Thoracic aorta (tissue), 2 donors: ENCODE measurements at regions not wholly inside any gene's neighbourhood (a gene's known extent, or its start where the extent isn't known, plus 50 kb on each side); places are given as distances from the start of the nearest gene placed in this dataset.

Source experiments
- ATAC-seq: fragments of 150-250 bp; one replicate; pipeline ENCODE4 v1.8.0; 2017; ENCODE audit warnings: low read depth; ENCODE audit not compliant: insufficient number of reproducible peaks, low FRiP score
- DNase-seq: peaks from one replicate; pipeline ENCODE4 v3.0.0-alpha.2; 2020; ENCODE audit warnings: low spot score
- H3K27ac ChIP-seq, 2 donors: fragments of 200-600 bp; sonication (generic); 1 replicate in 1 of 2; 2 replicates in 1 of 2; pipeline ENCODE4 v1.5.1; 2016; ENCODE audit warnings: mild to moderate bottlenecking in 2 of 2, moderate library complexity in 2 of 2
- H3K27me3 ChIP-seq: fragments of 200-600 bp; sonication (generic); replicated peaks from 2 replicates; pipeline ENCODE4 v1.6.0; 2016; ENCODE audit warnings: mild to moderate bottlenecking; ENCODE audit not compliant: insufficient read depth
- H3K36me3 ChIP-seq: fragments of 200-600 bp; sonication (generic); one replicate; pipeline ENCODE4 v1.5.1; 2016
- H3K4me1 ChIP-seq, 2 donors: fragments of 200-600 bp; sonication (generic); 1 replicate in 1 of 2; 2 replicates in 1 of 2; pipeline versions ENCODE4 v1.5.1 to v1.6.0; 2016; ENCODE audit warnings: low read depth in 2 of 2, mild to moderate bottlenecking in 1 of 2; ENCODE audit not compliant: control insufficient read depth in 1 of 2
- H3K4me3 ChIP-seq: fragments of 200-600 bp; sonication (generic); 2 replicates; pipeline ENCODE4 v1.5.1; 2016; ENCODE audit warnings: mild to moderate bottlenecking
- H3K9me3 ChIP-seq: fragments of 200-600 bp; sonication (generic); 2 replicates; pipeline ENCODE4 v1.5.1; 2016
- CTCF ChIP-seq: fragments of 200-600 bp; sonication (generic); IDR thresholded peaks from one replicate; pipeline ENCODE4 v1.5.1; 2019; ENCODE audit warnings: antibody characterized with exemption

DNA sequence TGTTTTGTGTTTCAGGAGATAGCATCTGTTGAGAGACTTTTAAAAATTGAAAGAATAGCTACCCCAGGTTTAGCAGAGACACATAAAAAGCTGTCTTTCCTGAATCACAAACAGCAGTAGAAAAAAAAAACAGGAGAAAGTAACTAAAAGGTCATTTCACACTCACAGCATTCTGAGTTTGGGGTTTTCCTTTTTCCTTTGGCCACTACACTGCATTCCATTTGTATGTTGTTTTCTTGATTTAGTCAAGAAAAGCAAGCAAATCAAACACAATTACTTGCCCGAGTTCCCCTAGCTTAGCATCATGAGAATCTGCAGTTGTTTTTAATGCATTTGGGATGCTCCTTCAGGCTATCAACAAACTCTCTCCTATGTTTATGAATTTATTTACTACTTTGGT is 161.0 kb downstream of the KCTD12 start:
- no peak overlapping the region for H3K27ac ChIP-seq
- no peak for ATAC-seq

GRCh38 chr13:76724421-76724820 is 161.8 kb downstream of the KCTD12 start:
- Histone ChIP-seq H3K27ac (no peak overlapping the region), H3K27me3 (no peaks in the 10 kb centered on the region), H3K4me1 (peaks cover 13 to 36% of the 10 kb centered on the region in 2 donors), H3K4me3 (no peak overlapping the region), H3K9me3 (no peaks in the 10 kb centered on the region), H3K36me3 (no peaks in the 10 kb centered on the region)
- no peak for DNase-seq
- ATAC-seq, result no peak
- no peak for TF ChIP-seq CTCF

More for the DNA sequence above, 161.0 kb downstream of the KCTD12 start:
- H3K9me3 ChIP-seq, result no peaks in the 10 kb centered on the region
- no peak overlapping the region for H3K4me3 ChIP-seq
- peaks cover 13 to 36% of the 10 kb centered on the region in 2 donors for H3K4me1 ChIP-seq
- DNase-seq, result no peak
- TF ChIP-seq CTCF, result no peak
- H3K27me3 ChIP-seq, result no peaks in the 10 kb centered on the region
- no peaks in the 10 kb centered on the region for H3K36me3 ChIP-seq

- TF ChIP-seq CTCF, result no peak
- H3K4me3 ChIP-seq, result no peak overlapping the region
- peak overlapping the region in 1 of 2 donors; percentile 44 for H3K27ac ChIP-seq
- ATAC-seq (no peak), DNase-seq (no peak)
- H3K4me1 ChIP-seq, result peaks cover 13 to 36% of the 10 kb centered on the region in 2 donors
- H3K36me3 ChIP-seq, result no peaks in the 10 kb centered on the region
- H3K9me3 ChIP-seq, result no peaks in the 10 kb centered on the region
- H3K27me3 ChIP-seq, result no peaks in the 10 kb centered on the region
Measured at GRCh38 chr13:76723551-76724232, 162.5 kb downstream of the KCTD12 start.

DNA sequence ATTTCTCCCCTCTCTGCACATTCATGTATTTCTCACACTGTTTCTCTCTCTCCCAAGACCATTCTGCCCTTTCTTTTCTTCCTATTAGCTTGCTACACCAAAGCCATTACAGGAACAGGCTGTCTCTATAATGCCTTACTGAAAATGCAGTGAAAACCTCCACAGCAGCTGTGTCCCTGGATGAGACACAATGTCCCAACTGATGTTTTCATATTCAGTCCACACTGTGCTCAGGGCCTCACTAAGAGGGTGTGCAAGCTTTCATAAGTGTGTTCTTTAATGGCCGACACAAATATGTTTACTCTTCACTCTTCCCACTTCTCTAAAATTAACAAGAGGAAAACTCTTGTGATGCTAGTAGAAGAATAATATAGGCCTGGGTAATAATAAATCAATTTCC is 163.4 kb downstream of the KCTD12 start:
- no peaks in the 10 kb centered on the region for H3K36me3 ChIP-seq
- H3K9me3 ChIP-seq, result no peaks in the 10 kb centered on the region
- TF ChIP-seq CTCF, result no peak
- DNase-seq (no peak), ATAC-seq (no peak)
- H3K4me3 ChIP-seq, result no peak overlapping the region
- H3K4me1 ChIP-seq, result peaks cover 13 to 36% of the 10 kb centered on the region in 2 donors
- no peaks in the 10 kb centered on the region for H3K27me3 ChIP-seq
- H3K27ac ChIP-seq, result no peak overlapping the region

DNA sequence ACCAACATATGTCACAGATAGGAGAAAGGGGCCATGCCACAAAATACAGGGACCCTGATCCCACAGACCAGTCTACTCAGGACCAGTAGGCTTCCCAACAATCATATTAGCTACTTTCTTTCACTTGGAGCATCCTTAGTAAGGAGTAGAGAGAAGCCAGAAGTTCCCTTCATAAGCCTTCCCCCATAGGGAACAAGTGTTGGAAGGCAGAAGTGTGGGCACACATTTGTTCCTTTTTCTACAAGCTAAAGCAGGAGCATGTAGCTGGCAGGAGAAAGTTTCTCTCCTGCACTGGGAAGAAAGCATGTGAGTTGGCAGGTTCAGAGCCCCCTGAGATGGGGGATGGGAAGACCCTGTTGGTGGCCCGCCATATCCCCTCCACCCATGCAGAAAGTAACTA is 165.4 kb downstream of the KCTD12 start:
- no peaks in the 10 kb centered on the region for H3K36me3 ChIP-seq
- no peaks in the 10 kb centered on the region for H3K27me3 ChIP-seq
- H3K27ac ChIP-seq, result no peak overlapping the region
- H3K9me3 ChIP-seq, result no peaks in the 10 kb centered on the region
- no peak overlapping the region for H3K4me3 ChIP-seq
- no peak for TF ChIP-seq CTCF
- DNase-seq, result no peak
- H3K4me1 ChIP-seq, result peaks cover 13 to 36% of the 10 kb centered on the region in 2 donors
- ATAC-seq, result no peak
